Stimulated activated naive B cell treated with anti-CD40 and anti-IgM and Interleukin-4, amounts not matched to agents 10 μg/mL and 1 μg/mL and 100 μg/mL, for 72 hours (primary cell): ENCODE measurements at regions not wholly inside any gene's neighbourhood (a gene's known extent, or its start where the extent isn't known, plus 50 kb on each side); places are given as distances from the start of the nearest gene placed in this dataset.

Experiments
- ATAC-seq, 2 donors: fragments of 150-1000 bp; cut with Tn5 transposase; replicated peaks; 2 replicates each; pipeline ENCODE4 v1.10.0; 2021; ENCODE audit warnings: moderate library complexity in 1 of 2
- DNase-seq: peaks from one replicate; pipeline ENCODE4 v3.0.0; 2021
- H3K27ac Mint-ChIP-seq: one replicate; pipeline ENCODE4 v1.8.0; 2022; ENCODE audit warnings: mild to moderate bottlenecking, mixed read lengths
- H3K27me3 Mint-ChIP-seq, 2 donors: one replicate each; pipeline ENCODE4 v1.8.0; 2022; ENCODE audit warnings: mixed read lengths in 2 of 2
- H3K36me3 Mint-ChIP-seq, 2 donors: one replicate each; pipeline ENCODE4 v1.8.0; 2022; ENCODE audit warnings: mixed read lengths in 2 of 2, mild to moderate bottlenecking in 1 of 2
- H3K4me1 Mint-ChIP-seq, 2 donors: one replicate each; pipeline ENCODE4 v1.8.0; 2022; ENCODE audit warnings: mixed read lengths in 2 of 2, mild to moderate bottlenecking in 1 of 2
- H3K4me3 Mint-ChIP-seq, 2 donors: one replicate each; pipeline ENCODE4 v1.8.0; 2022; ENCODE audit warnings: mild to moderate bottlenecking in 2 of 2, mixed read lengths in 2 of 2, moderate library complexity in 1 of 2
- H3K9me3 Mint-ChIP-seq, 2 donors: one replicate each; pipeline ENCODE4 v1.8.0; 2022; ENCODE audit warnings: mixed read lengths in 2 of 2, mild to moderate bottlenecking in 1 of 2

GRCh38 chr10:9188022-9188810 is 1133.7 kb downstream of the GATA3 start:
- Mint-ChIP-seq H3K4me3 (no peak overlapping the region), H3K36me3 (no peaks in the 10 kb centered on the region), H3K9me3 (no peaks in the 10 kb centered on the region), H3K4me1 (no peaks in the 10 kb centered on the region), H3K27ac (no peak overlapping the region), H3K27me3 (peaks cover 5 to 11% of the 10 kb centered on the region in 2 donors)
- ATAC-seq (no peak), DNase-seq (no peak)

GRCh38 chr10:9189448-9189847 is 1135.0 kb downstream of the GATA3 start:
- Mint-ChIP-seq H3K9me3 (no peaks in the 10 kb centered on the region), H3K27ac (no peak overlapping the region), H3K27me3 (peaks cover 5 to 11% of the 10 kb centered on the region in 2 donors), H3K4me3 (no peak overlapping the region), H3K36me3 (no peaks in the 10 kb centered on the region), H3K4me1 (no peaks in the 10 kb centered on the region)
- DNase-seq (no peak), ATAC-seq (no peak)

- Mint-ChIP-seq H3K4me3 (no peak overlapping the region), H3K27ac (no peak overlapping the region), H3K27me3 (peaks cover 18 to 19% of the 10 kb centered on the region in 2 donors), H3K9me3 (no peaks in the 10 kb centered on the region), H3K36me3 (no peaks in the 10 kb centered on the region), H3K4me1 (no peaks in the 10 kb centered on the region)
- no peak for ATAC-seq
- DNase-seq = no peak
Measured at GRCh38 chr10:9193120-9193519, 1138.6 kb downstream of the GATA3 start.

GRCh38 chr10:9195385-9195784 is 1140.9 kb downstream of the GATA3 start:
- DNase-seq (no peak), ATAC-seq (no peak)
- Mint-ChIP-seq H3K27me3 (peaks cover 7 to 24% of the 10 kb centered on the region in 2 donors), H3K9me3 (no peaks in the 10 kb centered on the region), H3K27ac (no peak overlapping the region), H3K36me3 (no peaks in the 10 kb centered on the region), H3K4me1 (no peaks in the 10 kb centered on the region), H3K4me3 (no peak overlapping the region)

GRCh38 chr10:9198611-9199010 is 1144.1 kb downstream of the GATA3 start:
- Mint-ChIP-seq H3K4me1 (no peaks in the 10 kb centered on the region), H3K27me3 (peaks cover 12 to 24% of the 10 kb centered on the region in 2 donors), H3K27ac (no peak overlapping the region), H3K9me3 (no peaks in the 10 kb centered on the region), H3K4me3 (no peak overlapping the region), H3K36me3 (no peaks in the 10 kb centered on the region)
- ATAC-seq (no peak), DNase-seq (no peak)

GRCh38 chr10:9205558-9205957 is 1151.1 kb downstream of the GATA3 start:
- H3K9me3 Mint-ChIP-seq = no peaks in the 10 kb centered on the region
- H3K27ac Mint-ChIP-seq = no peak overlapping the region
- no peak for ATAC-seq
- H3K36me3 Mint-ChIP-seq = no peaks in the 10 kb centered on the region
- DNase-seq = no peak
- H3K27me3 Mint-ChIP-seq = peaks cover 0 to 16% of the 10 kb centered on the region in 2 donors
- no peaks in the 10 kb centered on the region for H3K4me1 Mint-ChIP-seq
- H3K4me3 Mint-ChIP-seq = no peak overlapping the region

- no peaks in the 10 kb centered on the region for H3K9me3 Mint-ChIP-seq
- peaks cover 0 to 15% of the 10 kb centered on the region in 2 donors for H3K27me3 Mint-ChIP-seq
- DNase-seq = peak; percentile 26
- no peaks in the 10 kb centered on the region for H3K4me1 Mint-ChIP-seq
- peak; percentile 57 to 59 for ATAC-seq
- no peak overlapping the region for H3K27ac Mint-ChIP-seq
- no peaks in the 10 kb centered on the region for H3K36me3 Mint-ChIP-seq
- H3K4me3 Mint-ChIP-seq = no peak overlapping the region
Measured at GRCh38 chr10:9209105-9209798, 1154.8 kb downstream of the GATA3 start.

- H3K9me3 Mint-ChIP-seq = no peaks in the 10 kb centered on the region
- ATAC-seq (no peak), DNase-seq (no peak)
- no peaks in the 10 kb centered on the region for H3K36me3 Mint-ChIP-seq
- no peaks in the 10 kb centered on the region for H3K4me1 Mint-ChIP-seq
- no peak overlapping the region for H3K27ac Mint-ChIP-seq
- no peak overlapping the region for H3K4me3 Mint-ChIP-seq
- peaks cover 3 to 17% of the 10 kb centered on the region in 2 donors for H3K27me3 Mint-ChIP-seq
Measured at GRCh38 chr10:9211228-9211627, 1156.7 kb downstream of the GATA3 start.

GRCh38 chr10:9214618-9215017 is 1160.1 kb downstream of the GATA3 start:
- no peaks in the 10 kb centered on the region for H3K9me3 Mint-ChIP-seq
- H3K36me3 Mint-ChIP-seq = no peaks in the 10 kb centered on the region
- H3K4me1 Mint-ChIP-seq = no peaks in the 10 kb centered on the region
- H3K4me3 Mint-ChIP-seq = no peak overlapping the region
- H3K27me3 Mint-ChIP-seq = peaks cover 7 to 15% of the 10 kb centered on the region in 2 donors
- H3K27ac Mint-ChIP-seq = no peak overlapping the region
- DNase-seq = no peak
- ATAC-seq = no peak

- H3K27ac Mint-ChIP-seq = no peak overlapping the region
- peaks cover 7 to 15% of the 10 kb centered on the region in 2 donors for H3K27me3 Mint-ChIP-seq
- H3K4me3 Mint-ChIP-seq = no peak overlapping the region
Measured at GRCh38 chr10:9215121-9215520, 1160.6 kb downstream of the GATA3 start.

GRCh38 chr10:9219860-9220259 is 1165.4 kb downstream of the GATA3 start:
- Mint-ChIP-seq H3K4me1 (no peaks in the 10 kb centered on the region), H3K9me3 (no peaks in the 10 kb centered on the region), H3K4me3 (no peak overlapping the region), H3K27ac (no peak overlapping the region), H3K27me3 (peaks cover 7 to 11% of the 10 kb centered on the region in 2 donors), H3K36me3 (no peaks in the 10 kb centered on the region)
- no peak for ATAC-seq
- DNase-seq = no peak

More at GRCh38 chr10:9215121-9215520, 1160.6 kb downstream of the GATA3 start:
- H3K36me3 Mint-ChIP-seq = no peaks in the 10 kb centered on the region
- no peak for DNase-seq
- no peaks in the 10 kb centered on the region for H3K9me3 Mint-ChIP-seq
- ATAC-seq = no peak
- H3K4me1 Mint-ChIP-seq = no peaks in the 10 kb centered on the region

- Mint-ChIP-seq H3K36me3 (no peaks in the 10 kb centered on the region), H3K4me1 (no peaks in the 10 kb centered on the region), H3K27me3 (peaks cover 1 to 7% of the 10 kb centered on the region in 2 donors), H3K27ac (no peak overlapping the region), H3K9me3 (no peaks in the 10 kb centered on the region), H3K4me3 (no peak overlapping the region)
- DNase-seq (no peak), ATAC-seq (no peak)
Measured at GRCh38 chr10:9222917-9223316, 1168.4 kb downstream of the GATA3 start.

GRCh38 chr10:9227679-9228365 is 1173.3 kb downstream of the GATA3 start:
- H3K36me3 Mint-ChIP-seq = no peaks in the 10 kb centered on the region

GRCh38 chr10:9228771-9229170 is 1174.3 kb downstream of the GATA3 start:
- Mint-ChIP-seq H3K4me1 (peaks cover 0 to 7% of the 10 kb centered on the region in 2 donors), H3K9me3 (no peaks in the 10 kb centered on the region), H3K4me3 (no peak overlapping the region), H3K27ac (no peak overlapping the region), H3K36me3 (no peaks in the 10 kb centered on the region), H3K27me3 (peaks cover 22 to 26% of the 10 kb centered on the region in 2 donors)
- DNase-seq = no peak
- ATAC-seq = no peak

More at GRCh38 chr10:9227679-9228365, 1173.3 kb downstream of the GATA3 start:
- no peak for ATAC-seq
- Mint-ChIP-seq H3K4me3 (no peak overlapping the region), H3K27me3 (peaks cover 22 to 23% of the 10 kb centered on the region in 2 donors), H3K4me1 (peaks cover 0 to 7% of the 10 kb centered on the region in 2 donors), H3K27ac (no peak overlapping the region), H3K9me3 (no peaks in the 10 kb centered on the region)
- DNase-seq = no peak
